ENCODE measurements at regions not wholly inside any gene's neighbourhood (a gene's known extent, or its start where the extent isn't known, plus 50 kb on each side); places are given as distances from the start of the nearest gene placed in this dataset.

DNA sequence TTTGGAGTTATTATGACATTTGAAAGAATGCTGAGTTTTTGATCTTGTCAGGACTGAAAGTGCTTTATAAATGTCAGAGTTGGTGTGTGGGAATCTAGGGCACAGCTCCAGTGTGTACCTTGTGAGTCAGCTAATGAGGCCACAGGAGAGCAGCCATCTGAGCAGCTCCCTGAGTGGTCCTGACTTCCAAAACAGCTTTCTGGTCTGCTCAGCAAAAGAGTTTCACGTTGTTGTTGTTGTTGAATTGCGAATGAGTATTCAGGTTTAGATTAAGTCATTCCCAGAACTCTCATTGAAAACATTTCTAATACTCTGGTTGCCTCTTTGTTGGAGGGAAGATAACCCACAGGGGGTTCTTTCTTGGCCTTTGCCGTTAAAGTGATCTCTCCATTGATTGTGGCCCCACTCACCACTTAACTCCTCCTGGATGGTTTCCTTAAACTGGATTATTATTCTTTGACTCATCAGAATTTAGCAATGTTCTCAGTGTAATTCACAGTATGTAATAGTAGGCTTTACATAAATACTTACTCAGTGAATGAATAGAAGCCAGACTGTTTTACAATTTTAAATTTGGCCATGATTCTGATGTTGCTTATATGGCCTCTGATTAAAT is 125.1 kb upstream of the SGCD start:
- H3K9ac ChIP-seq (ENCODE audit: low read length in 3 of 3): no peak overlapping the region
- no peak for FAIRE-seq

DNA sequence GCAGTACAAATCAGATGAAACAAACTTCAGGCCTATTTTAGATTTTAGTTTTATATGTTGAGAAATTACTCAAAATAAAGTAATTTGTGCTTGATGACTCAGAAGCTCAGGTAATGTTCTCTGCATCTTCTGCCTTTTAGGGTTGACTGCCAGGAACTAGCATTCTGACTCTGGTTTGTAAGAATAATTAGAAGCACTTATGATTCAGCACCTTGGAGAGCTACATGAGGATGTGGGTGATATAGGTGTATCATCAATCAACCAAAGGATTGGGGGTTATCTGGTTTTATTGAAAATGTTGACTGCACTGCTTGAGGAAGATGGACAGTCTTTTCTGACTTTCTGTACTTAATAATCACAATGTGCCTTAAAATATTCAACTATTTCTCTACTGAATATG is 118.7 kb upstream of the SGCD start:
- no peak for FAIRE-seq
- TF ChIP-seq, protein P1, sequence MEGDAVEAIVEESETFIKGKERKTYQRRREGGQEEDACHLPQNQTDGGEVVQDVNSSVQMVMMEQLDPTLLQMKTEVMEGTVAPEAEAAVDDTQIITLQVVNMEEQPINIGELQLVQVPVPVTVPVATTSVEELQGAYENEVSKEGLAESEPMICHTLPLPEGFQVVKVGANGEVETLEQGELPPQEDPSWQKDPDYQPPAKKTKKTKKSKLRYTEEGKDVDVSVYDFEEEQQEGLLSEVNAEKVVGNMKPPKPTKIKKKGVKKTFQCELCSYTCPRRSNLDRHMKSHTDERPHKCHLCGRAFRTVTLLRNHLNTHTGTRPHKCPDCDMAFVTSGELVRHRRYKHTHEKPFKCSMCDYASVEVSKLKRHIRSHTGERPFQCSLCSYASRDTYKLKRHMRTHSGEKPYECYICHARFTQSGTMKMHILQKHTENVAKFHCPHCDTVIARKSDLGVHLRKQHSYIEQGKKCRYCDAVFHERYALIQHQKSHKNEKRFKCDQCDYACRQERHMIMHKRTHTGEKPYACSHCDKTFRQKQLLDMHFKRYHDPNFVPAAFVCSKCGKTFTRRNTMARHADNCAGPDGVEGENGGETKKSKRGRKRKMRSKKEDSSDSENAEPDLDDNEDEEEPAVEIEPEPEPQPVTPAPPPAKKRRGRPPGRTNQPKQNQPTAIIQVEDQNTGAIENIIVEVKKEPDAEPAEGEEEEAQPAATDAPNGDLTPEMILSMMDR (IDR thresholded peaks at IDR 0.05; ENCODE audit: borderline replicate concordance, extremely low read depth, insufficient read depth): no peak
- Histone ChIP-seq H3K27me3 (ENCODE audit: control insufficient read depth, insufficient read depth, low read length) (no peaks in the 10 kb centered on the region), H3K4me1 (ENCODE audit: control insufficient read depth in 2 of 3, insufficient read depth in 2 of 3, low read depth in 1 of 3, low read length in 3 of 3) (no peaks in the 10 kb centered on the region), H3K27ac (ENCODE audit: low read depth in 2 of 2, low read length in 2 of 2) (no peak overlapping the region), H3K9me3 (ENCODE audit: control insufficient read depth in 2 of 3, insufficient read depth in 1 of 3, low read length in 3 of 3) (peaks cover 0 to 5% (median 2%) of the 10 kb centered on the region in 3 donors), H3K9ac (ENCODE audit: low read length in 3 of 3) (no peak overlapping the region), H3K36me3 (ENCODE audit: control insufficient read depth in 2 of 3, insufficient read depth in 3 of 3, low read length in 3 of 3) (no peaks in the 10 kb centered on the region), H3K4me3 (ENCODE audit: low read length in 3 of 3) (no peak overlapping the region)
- intact Hi-C loops (cut with DNase I): no loop called here
- peak in 2 of 5 donors; percentile 28 to 35 for DNase-seq

More for the DNA sequence above, 125.1 kb upstream of the SGCD start:
- Histone ChIP-seq H3K4me3 (ENCODE audit: low read length in 3 of 3) (no peak overlapping the region), H3K27ac (ENCODE audit: low read depth in 2 of 2, low read length in 2 of 2) (no peak overlapping the region), H3K9me3 (ENCODE audit: control insufficient read depth in 2 of 3, insufficient read depth in 1 of 3, low read length in 3 of 3) (no peaks in the 10 kb centered on the region), H3K4me1 (ENCODE audit: control insufficient read depth in 2 of 3, insufficient read depth in 2 of 3, low read depth in 1 of 3, low read length in 3 of 3) (no peaks in the 10 kb centered on the region), H3K36me3 (ENCODE audit: control insufficient read depth in 2 of 3, insufficient read depth in 3 of 3, low read length in 3 of 3) (no peaks in the 10 kb centered on the region), H3K27me3 (ENCODE audit: control insufficient read depth, insufficient read depth, low read length) (no peaks in the 10 kb centered on the region)
- TF ChIP-seq, protein P1 (IDR thresholded peaks at IDR 0.05; ENCODE audit: borderline replicate concordance, extremely low read depth, insufficient read depth): no peak
- DNase-seq: peak in 1 of 5 donors; percentile 10
- intact Hi-C loops (cut with DNase I): no loop called here

DNA sequence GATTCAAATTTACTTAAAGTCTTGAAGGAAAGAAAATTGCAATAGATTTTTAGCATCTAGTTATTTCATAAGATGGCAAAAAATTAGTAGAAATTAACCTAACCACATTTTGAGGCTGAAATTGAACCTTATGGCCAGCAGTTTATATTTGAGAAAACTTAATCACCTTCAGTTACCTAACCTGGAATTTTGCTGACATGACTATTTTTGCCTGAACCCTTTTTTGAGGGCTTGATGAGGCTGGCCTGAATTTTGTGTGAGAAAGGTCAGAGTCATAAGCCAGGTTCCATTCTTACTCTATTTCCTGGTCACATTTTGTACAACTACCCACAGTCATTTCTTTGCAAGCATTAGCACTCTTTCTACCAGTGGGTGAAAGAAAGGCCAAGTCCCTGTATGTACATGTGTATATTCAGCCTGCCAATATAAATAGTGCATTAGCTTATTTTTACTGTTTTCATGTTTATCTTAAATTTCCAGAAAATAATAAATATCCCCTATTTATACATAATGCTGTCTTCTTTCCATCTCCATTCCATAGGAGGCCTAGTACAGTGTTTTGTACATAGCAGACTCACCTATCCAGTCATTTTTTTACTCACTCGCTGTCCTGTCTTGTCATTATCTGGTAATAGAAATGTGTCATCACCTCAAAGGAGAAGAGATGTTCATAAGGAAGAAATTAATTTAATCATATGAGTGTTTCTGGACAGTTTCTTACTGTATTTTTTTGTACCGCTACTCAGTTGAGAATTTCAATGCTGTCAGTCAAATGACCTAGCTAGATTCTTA is 108.4 kb upstream of the SGCD start:
- intact Hi-C loops (cut with DNase I): no loop called here
- no peak for FAIRE-seq
- no peak for DNase-seq
- H3K27me3 ChIP-seq (ENCODE audit: control insufficient read depth, insufficient read depth, low read length): no peaks in the 10 kb centered on the region
- TF ChIP-seq, protein P1 (IDR thresholded peaks at IDR 0.05; ENCODE audit: borderline replicate concordance, extremely low read depth, insufficient read depth): no peak
- no peak overlapping the region for H3K27ac ChIP-seq (ENCODE audit: low read depth in 2 of 2, low read length in 2 of 2)
- no peaks in the 10 kb centered on the region for H3K9me3 ChIP-seq (ENCODE audit: control insufficient read depth in 2 of 3, insufficient read depth in 1 of 3, low read length in 3 of 3)
- no peaks in the 10 kb centered on the region for H3K4me1 ChIP-seq (ENCODE audit: control insufficient read depth in 2 of 3, insufficient read depth in 2 of 3, low read depth in 1 of 3, low read length in 3 of 3)
- H3K9ac ChIP-seq (ENCODE audit: low read length in 3 of 3): no peak overlapping the region
- no peak overlapping the region for H3K4me3 ChIP-seq (ENCODE audit: low read length in 3 of 3)
- H3K36me3 ChIP-seq (ENCODE audit: control insufficient read depth in 2 of 3, insufficient read depth in 3 of 3, low read length in 3 of 3): no peaks in the 10 kb centered on the region

Data from kidney (tissue), 13 donors.